A549 (cell line): ENCODE measurements at regions not wholly inside any gene's neighbourhood (a gene's known extent, or its start where the extent isn't known, plus 50 kb on each side); places are given as distances from the start of the nearest gene placed in this dataset.

Source experiments
- ATAC-seq, 2 experiments: fragments of 200-7000 bp in 1 of 2; fragments of >200 bp in 1 of 2; cut with Nextera tagmentation in 1 of 2; cut with Tn5 transposase in 1 of 2; 3 replicates each; pipeline versions ENCODE4 v1.8.0 to v1.9.1; 2018 to 2020; ENCODE audit warnings: mild to moderate bottlenecking in 1 of 2, moderate library complexity in 1 of 2
- CTCF ChIA-PET: fragments of 300-600 bp; sonication (Branson Sonifier 250); formaldehyde crosslinking; extraction: SDS; loops from one replicate; lab custom pipeline; 2021; ENCODE audit warnings: antibody characterized with exemption, inconsistent platforms; lab: Yijun Ruan, JAX
- POLR2A ChIA-PET: fragments of 350-600 bp; formaldehyde crosslinking; extraction: SDS; loops from one replicate; lab custom pipeline; 2021; ENCODE audit warnings: antibody characterized with exemption, inconsistent platforms; lab: Yijun Ruan, JAX
- DNase-seq, 2 experiments: peaks; one replicate each; pipeline versions ENCODE4 v3.0.0 to v3.0.0-alpha.2; 2011 to 2016; ENCODE audit warnings: low read depth in 1 of 2, low spot score in 1 of 2
- FAIRE-seq: peaks from 2 replicates; lab custom pipeline; 2011; peaks lifted over from hg19 to GRCh38; lab: Jason Lieb, UNC
- H3K27ac ChIP-seq, 2 experiments: fragments of >200 bp; sonication (Bioruptor Twin); formaldehyde crosslinking; 3 replicates each; pipeline ENCODE4 v1.5.1; 2016 to 2017
- H3K4me1 ChIP-seq: fragments of >200 bp; sonication (Bioruptor Twin); formaldehyde crosslinking; 3 replicates; pipeline ENCODE4 v1.6.1; 2016
- H3K4me2 ChIP-seq: fragments of >200 bp; sonication (Bioruptor Twin); formaldehyde crosslinking; 3 replicates; pipeline ENCODE4 v1.6.1; 2016
- H3K4me3 ChIP-seq: fragments of >200 bp; sonication (Bioruptor Twin); formaldehyde crosslinking; 3 replicates; pipeline ENCODE4 v1.5.1; 2016
- H3K9me3 ChIP-seq: fragments of >200 bp; sonication (Bioruptor Twin); formaldehyde crosslinking; 3 replicates; pipeline ENCODE4 v1.6.1; 2016
- BHLHE40 ChIP-seq: IDR thresholded peaks from 2 replicates; pipeline ENCODE4 v1.6.1; 2012; ENCODE audit warnings: low read depth, low read length, inconsistent platforms
- CBX2 ChIP-seq: fragments of 200-600 bp; sonication (generic); IDR thresholded peaks from 2 replicates; pipeline ENCODE4 v1.6.1; 2016; ENCODE audit warnings: low read depth, mild to moderate bottlenecking, borderline replicate concordance
- CEBPB ChIP-seq, 2 experiments: fragments of >200 bp in 1 of 2; sonication (Bioruptor Twin) in 1 of 2; formaldehyde crosslinking in 1 of 2; IDR thresholded peaks; 2 replicates each; pipeline ENCODE4 v1.6.1; 2012 to 2016
- CHD4 ChIP-seq: fragments of 200-600 bp; sonication (generic); IDR thresholded peaks from 2 replicates; pipeline ENCODE4 v1.6.1; 2016; ENCODE audit warnings: antibody characterized with exemption, mild to moderate bottlenecking, borderline replicate concordance
- EHF ChIP-seq: fragments of 250-450 bp; sonication (Bioruptor Pico); IDR thresholded peaks from 2 replicates; pipeline ENCODE4 v1.5.0; 2020; ENCODE audit warnings: mild to moderate bottlenecking
- EHMT2 ChIP-seq: fragments of 200-600 bp; sonication (generic); IDR thresholded peaks from 2 replicates; pipeline ENCODE4 v1.6.1; 2016; ENCODE audit warnings: antibody characterized with exemption, low read depth, mild to moderate bottlenecking, moderate library complexity
- FOSL2 ChIP-seq, 2 experiments: fragments of 450-650 bp in 1 of 2; fragments of >200 bp in 1 of 2; sonication (Bioruptor Twin) in 1 of 2; formaldehyde crosslinking; IDR thresholded peaks; 2 replicates each; pipeline versions ENCODE4 v1.5.0 to v1.6.1; 2016 to 2020; ENCODE audit warnings: mild to moderate bottlenecking in 1 of 2, moderate library complexity in 1 of 2
- FOXS1 ChIP-seq: fragments of 250-450 bp; sonication (Bioruptor Pico); IDR thresholded peaks from 2 replicates; pipeline ENCODE4 v1.5.0; 2020; ENCODE audit warnings: mild to moderate bottlenecking, moderate library complexity
- GATA3 ChIP-seq: IDR thresholded peaks from 2 replicates; pipeline ENCODE4 v1.6.1; 2012; ENCODE audit warnings: borderline replicate concordance
- HDAC2 ChIP-seq: fragments of 200-600 bp; sonication (generic); IDR thresholded peaks from 2 replicates; pipeline ENCODE4 v1.6.1; 2016
- HOXB13 ChIP-seq: fragments of 250-450 bp; sonication (Bioruptor Pico); IDR thresholded peaks from 2 replicates; pipeline ENCODE4 v1.5.0; 2020; ENCODE audit warnings: low read depth, mild to moderate bottlenecking, moderate library complexity
- JUNB ChIP-seq: fragments of >200 bp; sonication (Bioruptor Twin); formaldehyde crosslinking; IDR thresholded peaks from 2 replicates; pipeline ENCODE4 v1.6.1; 2016
- KDM1A ChIP-seq: fragments of 200-600 bp; sonication (generic); IDR thresholded peaks from 2 replicates; pipeline ENCODE4 v1.6.1; 2016; ENCODE audit warnings: low read depth, mild to moderate bottlenecking
- KDM5A ChIP-seq: fragments of 200-600 bp; sonication (generic); IDR thresholded peaks from 2 replicates; pipeline ENCODE4 v1.6.1; 2016; ENCODE audit warnings: antibody characterized with exemption, mild to moderate bottlenecking
- NFE2L2 ChIP-seq: fragments of 150-350 bp; conservative IDR thresholded peaks from 2 replicates; pipeline ENCODE4 v1.6.1; 2014; ENCODE audit warnings: low read length
- POLR2A ChIP-seq: IDR thresholded peaks from 2 replicates; pipeline ENCODE4 v1.6.1; 2012; ENCODE audit warnings: mild to moderate bottlenecking, low read length
- POLR2AphosphoS2 ChIP-seq: conservative IDR thresholded peaks from 2 replicates; pipeline ENCODE4 v1.6.1; 2012; ENCODE audit warnings: low read length, improper control_type of control experiment, inconsistent platforms
- RARB ChIP-seq: fragments of 250-450 bp; sonication (Bioruptor Pico); IDR thresholded peaks from 2 replicates; pipeline ENCODE4 v1.8.0; 2021; ENCODE audit warnings: mild to moderate bottlenecking, moderate library complexity
- RFX5 ChIP-seq: fragments of 450-650 bp; IDR thresholded peaks from 2 replicates; pipeline ENCODE4 v1.7.1; 2014; ENCODE audit warnings: antibody characterized with exemption, mild to moderate bottlenecking, moderate library complexity
- SMC3 ChIP-seq: fragments of >200 bp; sonication (Bioruptor Twin); formaldehyde crosslinking; IDR thresholded peaks from 3 replicates; pipeline ENCODE4 v1.6.1; 2018; ENCODE audit warnings: inconsistent platforms
- SREBF2 ChIP-seq: fragments of 450-650 bp; IDR thresholded peaks from 2 replicates; pipeline ENCODE4 v1.6.1; 2014; ENCODE audit warnings: mild to moderate bottlenecking, moderate library complexity
- TFCP2L1 ChIP-seq: fragments of 250-450 bp; sonication (Bioruptor Pico); IDR thresholded peaks from 2 replicates; pipeline ENCODE4 v1.5.0; 2021; ENCODE audit warnings: mild to moderate bottlenecking
- ZFP36 ChIP-seq: fragments of 450-650 bp; IDR thresholded peaks from 2 replicates; pipeline ENCODE4 v1.6.1; 2014; ENCODE audit warnings: borderline replicate concordance; ENCODE audit not compliant: partially characterized antibody
- WGBS: methylation state at CpG from one replicate; pipeline ENCODE4 v1.1.6; 2017; ENCODE audit errors: missing lambda C conversion rate; 5-methylcytosine and 5-hydroxymethylcytosine counted together
- TF ChIP-seq, protein P1 (sequence below): fragments of 250-450 bp; sonication (Bioruptor Pico); IDR thresholded peaks from 2 replicates; pipeline ENCODE4 v1.5.0; 2020; ENCODE audit warnings: low read depth, mild to moderate bottlenecking, moderate library complexity
- TF ChIP-seq, protein P2 (sequence below): IDR thresholded peaks from 2 replicates; pipeline ENCODE4 v1.6.1; 2012; ENCODE audit warnings: low read depth, borderline replicate concordance
- TF ChIP-seq, protein P3 (sequence below): fragments of 250-450 bp; sonication (Bioruptor Pico); IDR thresholded peaks from 2 replicates; pipeline ENCODE4 v1.5.0; 2021; ENCODE audit warnings: mild to moderate bottlenecking, moderate library complexity, borderline replicate concordance
- TF ChIP-seq, protein P4 (sequence below): fragments of >200 bp; sonication (Bioruptor Twin); formaldehyde crosslinking; IDR thresholded peaks from 2 replicates; pipeline ENCODE4 v1.6.1; 2016

DNA sequence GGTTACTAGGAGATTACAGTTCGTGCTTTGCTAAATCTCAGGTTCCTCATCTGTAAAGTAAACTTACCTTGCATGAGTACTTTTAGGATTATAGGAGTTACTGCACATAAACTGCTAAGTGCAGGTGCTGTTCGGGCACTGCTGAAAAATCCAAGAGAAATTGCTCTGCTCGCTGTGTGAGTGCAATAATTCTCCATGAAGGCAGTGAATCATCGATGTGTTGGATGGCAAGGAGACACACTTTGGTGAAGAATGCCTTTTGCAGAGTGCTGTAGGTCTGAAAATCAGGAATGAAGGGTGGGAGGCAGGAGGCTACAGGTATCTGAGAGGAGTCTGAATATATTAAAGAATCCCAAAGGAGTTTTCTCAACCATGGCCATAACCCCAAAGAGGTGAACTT, 113.0 kb downstream of the CHIC2 start:
- no peak overlapping the region for H3K27ac ChIP-seq
- DNase-seq: no peak
- ChIA-PET POLR2A (no interaction called here), CTCF (no interaction called here)
- TF ChIP-seq FOSL2 (IDR thresholded peaks at IDR 0.05) (no peak), FOSL2 (CRISPR knock-in tag; IDR thresholded peaks at IDR 0.05) (no peak), JUNB (no peak), POLR2AphosphoS2 (no peak), RARB (no peak), EHMT2 (no peak), TFCP2L1 (CRISPR knock-in tag) (no peak), KDM5A (no peak)
- TF ChIP-seq, protein P1, sequence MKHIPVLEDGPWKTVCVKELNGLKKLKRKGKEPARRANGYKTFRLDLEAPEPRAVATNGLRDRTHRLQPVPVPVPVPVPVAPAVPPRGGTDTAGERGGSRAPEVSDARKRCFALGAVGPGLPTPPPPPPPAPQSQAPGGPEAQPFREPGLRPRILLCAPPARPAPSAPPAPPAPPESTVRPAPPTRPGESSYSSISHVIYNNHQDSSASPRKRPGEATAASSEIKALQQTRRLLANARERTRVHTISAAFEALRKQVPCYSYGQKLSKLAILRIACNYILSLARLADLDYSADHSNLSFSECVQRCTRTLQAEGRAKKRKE (CRISPR knock-in tag): no peak
- TF ChIP-seq, protein P2, sequence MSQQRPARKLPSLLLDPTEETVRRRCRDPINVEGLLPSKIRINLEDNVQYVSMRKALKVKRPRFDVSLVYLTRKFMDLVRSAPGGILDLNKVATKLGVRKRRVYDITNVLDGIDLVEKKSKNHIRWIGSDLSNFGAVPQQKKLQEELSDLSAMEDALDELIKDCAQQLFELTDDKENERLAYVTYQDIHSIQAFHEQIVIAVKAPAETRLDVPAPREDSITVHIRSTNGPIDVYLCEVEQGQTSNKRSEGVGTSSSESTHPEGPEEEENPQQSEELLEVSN: no peak
- no peak for ATAC-seq
- no peaks in the 10 kb centered on the region for H3K4me1 ChIP-seq
- WGBS: 59% methylated on average over 4 of the region's 4 CpGs
- no peak for FAIRE-seq
- H3K4me3 ChIP-seq: no peak overlapping the region
- no peaks in the 10 kb centered on the region for H3K9me3 ChIP-seq
- no peak overlapping the region for H3K4me2 ChIP-seq

DNA sequence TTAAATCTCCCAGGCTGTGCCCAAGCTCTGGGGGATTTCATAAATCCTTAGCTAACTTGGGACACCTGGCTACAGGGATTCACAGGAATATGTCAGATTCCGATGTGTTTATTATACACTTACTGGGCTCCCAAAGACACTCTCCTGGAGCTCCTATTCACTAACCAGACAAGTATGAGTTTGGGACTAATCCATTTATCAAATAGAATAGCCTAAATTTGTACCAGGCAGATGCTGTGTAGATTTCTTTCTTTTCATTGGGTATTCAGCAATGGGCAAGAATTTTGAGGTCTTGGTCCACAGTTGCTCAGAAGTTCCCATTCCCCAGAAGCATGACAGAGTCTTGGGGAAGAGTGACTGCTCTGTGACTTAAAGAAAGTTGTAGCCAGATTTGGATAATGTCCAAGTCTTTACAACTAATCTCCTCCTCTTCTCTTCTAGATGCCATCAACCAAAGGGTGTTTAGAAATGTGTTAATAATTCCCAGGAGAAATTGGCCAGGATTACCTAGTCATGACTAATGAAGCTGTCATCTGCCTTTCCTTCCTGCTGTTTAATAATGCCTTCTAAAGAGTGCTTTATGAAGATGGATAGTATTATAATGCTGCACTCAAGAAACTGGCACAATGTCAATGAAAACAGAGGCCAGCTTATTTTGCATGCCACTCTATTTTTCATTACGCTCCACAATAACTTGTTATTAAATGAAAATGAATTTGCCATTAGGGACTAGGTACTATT, 120.9 kb downstream of the CHIC2 start:
- no peak overlapping the region for H3K27ac ChIP-seq
- POLR2A ChIA-PET: no interaction called here
- no peak for FAIRE-seq
- ATAC-seq: no peak
- CTCF ChIA-PET: interaction anchor here (1.5 to 2.0 kb wide), 3 partner anchors 8 to 34 kb away, joined by 4 to 8 read pairs (median 5); no protein-coding TSS in a partner anchor
- 28% methylated on average over 2 of the region's 2 CpGs for WGBS
- no peak for TF ChIP-seq HOXB13 (CRISPR knock-in tag)
- TF ChIP-seq FOXS1 (CRISPR knock-in tag): 0 out of 2 replicates have a peak, but pooled peaks have one; percentile 55
- TF ChIP-seq GATA3: peak; percentile 57; the same call in 1 of the 2 replicates
- no peak for TF ChIP-seq EHF (CRISPR knock-in tag)
- no peak for TF ChIP-seq KDM1A
- TF ChIP-seq, all 56 proteins: peak for 2
- H3K4me2 ChIP-seq: no peak overlapping the region
- peaks cover 8% of the 10 kb centered on the region; the same call in 1 of the 3 replicates for H3K4me1 ChIP-seq
- peak in 1 of 2 experiments; percentile 9 for DNase-seq
- no peak overlapping the region for H3K4me3 ChIP-seq
- peaks cover 5% of the 10 kb centered on the region; the same call in 2 of the 3 replicates for H3K9me3 ChIP-seq

DNA sequence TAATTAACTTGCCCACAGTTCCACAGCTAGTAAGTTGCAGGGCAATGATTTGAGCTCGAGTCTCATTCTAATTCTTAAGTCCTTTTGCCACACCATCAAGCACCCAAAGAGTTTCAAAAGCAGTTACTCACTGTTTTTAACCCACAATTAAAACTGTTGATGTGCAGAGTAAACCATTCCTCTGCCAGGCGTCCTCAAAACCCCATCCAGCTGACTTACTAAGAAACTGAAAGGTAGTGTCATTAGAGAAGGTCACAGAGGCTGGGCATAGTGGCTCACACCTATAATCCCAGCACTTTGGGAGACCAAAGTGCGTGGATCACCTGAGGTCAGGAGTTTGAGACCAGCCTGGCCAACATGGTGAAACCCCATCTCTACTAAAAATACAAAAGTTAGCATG, 121.7 kb downstream of the CHIC2 start:
- no peak for FAIRE-seq

More for the DNA sequence above, 121.7 kb downstream of the CHIC2 start:
- ChIA-PET POLR2A (no interaction called here), CTCF (interaction anchor here (1.5 to 2.0 kb wide), 2 partner anchors 13 to 34 kb away, joined by 4 to 8 read pairs; no protein-coding TSS in a partner anchor)
- no peak for TF ChIP-seq POLR2A
- no peak for TF ChIP-seq SREBF2
- TF ChIP-seq NFE2L2: no peak
- no peak for TF ChIP-seq JUNB
- TF ChIP-seq, protein P3, sequence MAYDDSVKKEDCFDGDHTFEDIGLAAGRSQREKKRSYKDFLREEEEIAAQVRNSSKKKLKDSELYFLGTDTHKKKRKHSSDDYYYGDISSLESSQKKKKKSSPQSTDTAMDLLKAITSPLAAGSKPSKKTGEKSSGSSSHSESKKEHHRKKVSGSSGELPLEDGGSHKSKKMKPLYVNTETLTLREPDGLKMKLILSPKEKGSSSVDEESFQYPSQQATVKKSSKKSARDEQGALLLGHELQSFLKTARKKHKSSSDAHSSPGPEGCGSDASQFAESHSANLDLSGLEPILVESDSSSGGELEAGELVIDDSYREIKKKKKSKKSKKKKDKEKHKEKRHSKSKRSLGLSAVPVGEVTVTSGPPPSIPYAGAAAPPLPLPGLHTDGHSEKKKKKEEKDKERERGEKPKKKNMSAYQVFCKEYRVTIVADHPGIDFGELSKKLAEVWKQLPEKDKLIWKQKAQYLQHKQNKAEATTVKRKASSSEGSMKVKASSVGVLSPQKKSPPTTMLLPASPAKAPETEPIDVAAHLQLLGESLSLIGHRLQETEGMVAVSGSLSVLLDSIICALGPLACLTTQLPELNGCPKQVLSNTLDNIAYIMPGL: no peak
- TF ChIP-seq HDAC2: no peak
- no peak for TF ChIP-seq FOXS1 (CRISPR knock-in tag)
- TF ChIP-seq RFX5: no peak
- TF ChIP-seq, protein P4, sequence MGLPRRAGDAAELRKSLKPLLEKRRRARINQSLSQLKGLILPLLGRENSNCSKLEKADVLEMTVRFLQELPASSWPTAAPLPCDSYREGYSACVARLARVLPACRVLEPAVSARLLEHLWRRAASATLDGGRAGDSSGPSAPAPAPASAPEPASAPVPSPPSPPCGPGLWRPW: no peak
- TF ChIP-seq CHD4: no peak
- TF ChIP-seq BHLHE40: no peak
- TF ChIP-seq CEBPB (IDR thresholded peaks at IDR 0.05): no peak
- TF ChIP-seq HOXB13 (CRISPR knock-in tag): no peak
- no peak for TF ChIP-seq SMC3
- TF ChIP-seq ZFP36: no peak
- TF ChIP-seq CBX2: no peak
- no peak for DNase-seq
- peaks cover 8% of the 10 kb centered on the region; the same call in 1 of the 3 replicates for H3K4me1 ChIP-seq
- ATAC-seq: no peak
- no peak overlapping the region for H3K4me3 ChIP-seq
- H3K9me3 ChIP-seq: peaks cover 5% of the 10 kb centered on the region; the same call in 2 of the 3 replicates
- H3K27ac ChIP-seq: no peak overlapping the region
- H3K4me2 ChIP-seq: no peak overlapping the region
- 28% methylated on average over 2 of the region's 3 CpGs for WGBS
